Ectodermal cell (in vitro differentiated cells): ENCODE measurements at regions not wholly inside any gene's neighbourhood (a gene's known extent, or its start where the extent isn't known, plus 50 kb on each side); places are given as distances from the start of the nearest gene placed in this dataset.

Source experiments
- H3K27ac ChIP-seq: 2 replicates; pipeline ENCODE4 v1.7.0; 2013; ENCODE audit warnings: mild to moderate bottlenecking, low read depth, low read length; ENCODE audit not compliant: insufficient read depth, poor library complexity, severe bottlenecking
- H3K27me3 ChIP-seq: 2 replicates; pipeline ENCODE4 v1.7.0; 2013; ENCODE audit warnings: mild to moderate bottlenecking, low read length; ENCODE audit not compliant: insufficient read depth, control insufficient read depth, poor library complexity, severe bottlenecking
- H3K36me3 ChIP-seq: one replicate; pipeline ENCODE4 v1.7.0; 2013; ENCODE audit warnings: low read length; ENCODE audit not compliant: control insufficient read depth, insufficient read depth
- H3K4me1 ChIP-seq: one replicate; pipeline ENCODE4 v1.7.0; 2013; ENCODE audit warnings: low read length; ENCODE audit not compliant: control insufficient read depth, insufficient read depth
- H3K4me3 ChIP-seq: 2 replicates; pipeline ENCODE4 v1.7.0; 2013; ENCODE audit warnings: low read depth, low read length, control low read depth; ENCODE audit not compliant: insufficient read depth
- H3K9me3 ChIP-seq: 2 replicates; pipeline ENCODE4 v1.7.0; 2013; ENCODE audit warnings: mild to moderate bottlenecking, low read length, moderate library complexity; ENCODE audit not compliant: control insufficient read depth
- WGBS, 2 experiments: methylation state at CpG; one replicate each; pipeline ENCODE4 v1.1.7; 2013; ENCODE audit warnings: missing lambda C conversion rate in 2 of 2; 5-methylcytosine and 5-hydroxymethylcytosine counted together

- H3K4me3 ChIP-seq: no peak overlapping the region
- H3K9me3 ChIP-seq: no peaks in the 10 kb centered on the region
- no peaks in the 10 kb centered on the region for H3K27me3 ChIP-seq
- peak overlapping the region; percentile 55 for H3K27ac ChIP-seq
- peaks cover 28% of the 10 kb centered on the region for H3K4me1 ChIP-seq
- 54 to 61% methylated on average over 12 of the region's 12 CpGs for WGBS, 2 experiments
- no peaks in the 10 kb centered on the region for H3K36me3 ChIP-seq
Observed at GRCh38 chr17:5705081-5705875, 121.0 kb upstream of the NLRP1 start.

GRCh38 chr17:5705876-5706576 is 121.7 kb upstream of the NLRP1 start:
- 90 to 94% methylated on average over 10 of the region's 10 CpGs for WGBS, 2 experiments
- no peaks in the 10 kb centered on the region for H3K9me3 ChIP-seq
- H3K27ac ChIP-seq: no peak overlapping the region

GRCh38 chr17:5706577-5707210 is 122.4 kb upstream of the NLRP1 start:
- Histone ChIP-seq H3K4me3 (no peak overlapping the region), H3K36me3 (no peaks in the 10 kb centered on the region), H3K9me3 (no peaks in the 10 kb centered on the region), H3K4me1 (peaks cover 22% of the 10 kb centered on the region), H3K27me3 (no peaks in the 10 kb centered on the region), H3K27ac (no peak overlapping the region)
- WGBS, 2 experiments: 48 to 50% methylated on average over 8 of the region's 8 CpGs

More at GRCh38 chr17:5705876-5706576, 121.7 kb upstream of the NLRP1 start:
- Histone ChIP-seq H3K36me3 (no peaks in the 10 kb centered on the region), H3K4me3 (no peak overlapping the region), H3K4me1 (peaks cover 25% of the 10 kb centered on the region), H3K27me3 (no peaks in the 10 kb centered on the region)

- peaks cover 22% of the 10 kb centered on the region for H3K4me1 ChIP-seq
- H3K27me3 ChIP-seq: no peaks in the 10 kb centered on the region
- no peaks in the 10 kb centered on the region for H3K9me3 ChIP-seq
- WGBS, 2 experiments: 96 to 97% methylated on average over 5 of the region's 5 CpGs
- no peaks in the 10 kb centered on the region for H3K36me3 ChIP-seq
- H3K27ac ChIP-seq: no peak overlapping the region
- no peak overlapping the region for H3K4me3 ChIP-seq
Observed at GRCh38 chr17:5707482-5707881, 123.2 kb upstream of the NLRP1 start.

- H3K9me3 ChIP-seq: no peaks in the 10 kb centered on the region
- peaks cover 22% of the 10 kb centered on the region for H3K4me1 ChIP-seq
- no peaks in the 10 kb centered on the region for H3K27me3 ChIP-seq
- H3K27ac ChIP-seq: no peak overlapping the region
- no peaks in the 10 kb centered on the region for H3K36me3 ChIP-seq
- H3K4me3 ChIP-seq: no peak overlapping the region
Observed at GRCh38 chr17:5708344-5708743, 124.0 kb upstream of the NLRP1 start.

- Histone ChIP-seq H3K27ac (no peak overlapping the region), H3K4me3 (no peak overlapping the region), H3K4me1 (peaks cover 7% of the 10 kb centered on the region), H3K9me3 (no peaks in the 10 kb centered on the region), H3K36me3 (no peaks in the 10 kb centered on the region), H3K27me3 (no peaks in the 10 kb centered on the region)
- WGBS, 2 experiments: 26 to 31% methylated on average over 6 to 8 of the region's 8 CpGs
Observed at GRCh38 chr17:5711344-5711743, 127.0 kb upstream of the NLRP1 start.

GRCh38 chr17:5714993-5715392 is 130.7 kb upstream of the NLRP1 start:
- H3K36me3 ChIP-seq: no peaks in the 10 kb centered on the region
- WGBS, 2 experiments: 95% methylated on average over 9 of the region's 9 CpGs
- no peak overlapping the region for H3K27ac ChIP-seq
- H3K4me3 ChIP-seq: no peak overlapping the region
- H3K9me3 ChIP-seq: no peaks in the 10 kb centered on the region
- no peaks in the 10 kb centered on the region for H3K27me3 ChIP-seq
- peaks cover 13% of the 10 kb centered on the region for H3K4me1 ChIP-seq

GRCh38 chr17:5715478-5715877 is 131.2 kb upstream of the NLRP1 start:
- Histone ChIP-seq H3K9me3 (no peaks in the 10 kb centered on the region), H3K36me3 (no peaks in the 10 kb centered on the region), H3K27ac (no peak overlapping the region), H3K4me3 (no peak overlapping the region), H3K27me3 (no peaks in the 10 kb centered on the region), H3K4me1 (peaks cover 13% of the 10 kb centered on the region)
- WGBS, 2 experiments: 87 to 92% methylated on average over 8 of the region's 8 CpGs

- H3K27me3 ChIP-seq: no peaks in the 10 kb centered on the region
- H3K4me1 ChIP-seq: peaks cover 7% of the 10 kb centered on the region
- H3K36me3 ChIP-seq: no peaks in the 10 kb centered on the region
- 57 to 68% methylated on average over 4 of the region's 4 CpGs for WGBS, 2 experiments
- no peak overlapping the region for H3K27ac ChIP-seq
- no peak overlapping the region for H3K4me3 ChIP-seq
- H3K9me3 ChIP-seq: no peaks in the 10 kb centered on the region
Observed at GRCh38 chr17:5718726-5719125, 134.4 kb upstream of the NLRP1 start.

- 93 to 97% methylated on average over 4 of the region's 4 CpGs for WGBS, 2 experiments
- Histone ChIP-seq H3K36me3 (no peaks in the 10 kb centered on the region), H3K27me3 (no peaks in the 10 kb centered on the region)
Observed at GRCh38 chr17:5719976-5720375, 135.7 kb upstream of the NLRP1 start.

More at GRCh38 chr17:5719976-5720375, 135.7 kb upstream of the NLRP1 start:
- Histone ChIP-seq H3K4me3 (no peak overlapping the region), H3K4me1 (peaks cover 7% of the 10 kb centered on the region), H3K9me3 (no peaks in the 10 kb centered on the region), H3K27ac (no peak overlapping the region)
